Liver (tissue), 8 donors: ENCODE measurements at regions not wholly inside any gene's neighbourhood (a gene's known extent, or its start where the extent isn't known, plus 50 kb on each side); places are given as distances from the start of the nearest gene placed in this dataset.

Experiments used
- DNase-seq: peaks from one replicate; pipeline ENCODE4 v3.0.0-alpha.2; 2017; ENCODE audit warnings: low spot score
- H3K27ac ChIP-seq, 2 donors: one replicate each; pipeline ENCODE4 v1.7.0; 2013; ENCODE audit warnings: inconsistent platforms in 2 of 2, low read length in 2 of 2, control low read depth in 1 of 2, low read depth in 1 of 2, mild to moderate bottlenecking in 1 of 2
- H3K27me3 ChIP-seq, 4 donors: one replicate each; pipeline versions ENCODE4 v1.6.1 to v1.7.0; 2013; ENCODE audit warnings: low read length in 3 of 4, inconsistent platforms in 1 of 4, mild to moderate bottlenecking in 1 of 4, moderate library complexity in 1 of 4; ENCODE audit not compliant: control insufficient read depth in 4 of 4, insufficient read depth in 4 of 4
- H3K36me3 ChIP-seq, 4 donors: one replicate each; pipeline versions ENCODE4 v1.6.1 to v1.7.0; 2013; ENCODE audit warnings: low read length in 3 of 4, mild to moderate bottlenecking in 3 of 4, low read depth in 1 of 4, moderate library complexity in 1 of 4; ENCODE audit not compliant: control insufficient read depth in 4 of 4, insufficient read depth in 3 of 4
- H3K4me1 ChIP-seq, 4 donors: one replicate each; pipeline versions ENCODE4 v1.6.1 to v1.7.0; 2013; ENCODE audit warnings: low read length in 3 of 4, mild to moderate bottlenecking in 3 of 4, moderate library complexity in 1 of 4; ENCODE audit not compliant: control insufficient read depth in 4 of 4, insufficient read depth in 4 of 4
- H3K4me3 ChIP-seq, 3 donors: one replicate each; pipeline versions ENCODE4 v1.6.1 to v1.7.0; 2013; ENCODE audit warnings: low read length in 3 of 3, control low read depth in 1 of 3, low read depth in 1 of 3, mild to moderate bottlenecking in 1 of 3
- H3K9ac ChIP-seq, 2 donors: one replicate each; pipeline ENCODE4 v1.7.0; 2013; ENCODE audit warnings: low read length in 2 of 2, mild to moderate bottlenecking in 2 of 2, moderate library complexity in 2 of 2, control low read depth in 1 of 2, low read depth in 1 of 2
- H3K9me3 ChIP-seq, 4 donors: one replicate each; pipeline versions ENCODE4 v1.6.1 to v1.7.0; 2013; ENCODE audit warnings: low read length in 3 of 4; ENCODE audit not compliant: control insufficient read depth in 4 of 4
- ATF3 ChIP-seq: IDR thresholded peaks from 2 replicates; pipeline ENCODE4 v1.6.1; 2016; ENCODE audit warnings: antibody characterized with exemption
- EGR1 ChIP-seq, 2 donors: IDR thresholded peaks; 2 replicates each; pipeline ENCODE4 v1.6.1; 2016 to 2018; ENCODE audit warnings: antibody characterized with exemption in 2 of 2, low read depth in 2 of 2
- FOXA1 ChIP-seq: IDR thresholded peaks from 2 replicates; pipeline ENCODE4 v1.6.1; 2016; ENCODE audit warnings: antibody characterized with exemption
- FOXA2 ChIP-seq: IDR thresholded peaks from 2 replicates; pipeline ENCODE4 v1.6.1; 2016; ENCODE audit warnings: antibody characterized with exemption
- GABPA ChIP-seq, 2 donors: IDR thresholded peaks in 1 of 2; conservative IDR thresholded peaks in 1 of 2; 2 replicates each; pipeline ENCODE4 v1.6.1; 2016; ENCODE audit warnings: antibody characterized with exemption in 2 of 2, mild to moderate bottlenecking in 1 of 2, moderate library complexity in 1 of 2
- HNF4A ChIP-seq, 2 donors: conservative IDR thresholded peaks; 2 replicates each; pipeline ENCODE4 v1.6.1; 2016; ENCODE audit warnings: antibody characterized with exemption in 2 of 2, mild to moderate bottlenecking in 2 of 2
- HNF4G ChIP-seq: IDR thresholded peaks from 2 replicates; pipeline ENCODE4 v1.6.1; 2016; ENCODE audit warnings: antibody characterized with exemption
- JUND ChIP-seq, 2 donors: IDR thresholded peaks; 2 replicates each; pipeline ENCODE4 v1.6.1; 2016; ENCODE audit warnings: antibody characterized with exemption in 2 of 2
- MAX ChIP-seq: IDR thresholded peaks from 2 replicates; pipeline ENCODE4 v1.6.1; 2016; ENCODE audit warnings: antibody characterized with exemption
- NR2F2 ChIP-seq: IDR thresholded peaks from 2 replicates; pipeline ENCODE4 v1.6.1; 2016; ENCODE audit warnings: antibody characterized with exemption
- RAD21 ChIP-seq, 2 donors: IDR thresholded peaks; 2 replicates each; pipeline ENCODE4 v1.6.1; 2016; ENCODE audit warnings: antibody characterized with exemption in 2 of 2, mild to moderate bottlenecking in 2 of 2
- REST ChIP-seq: IDR thresholded peaks from 2 replicates; pipeline ENCODE4 v1.6.1; 2016; ENCODE audit warnings: antibody characterized with exemption, mild to moderate bottlenecking
- RXRA ChIP-seq, 2 donors: IDR thresholded peaks; 2 replicates each; pipeline ENCODE4 v1.6.1; 2017 to 2018; ENCODE audit warnings: antibody characterized with exemption in 2 of 2, mild to moderate bottlenecking in 1 of 2
- SP1 ChIP-seq: IDR thresholded peaks from 2 replicates; pipeline ENCODE4 v1.6.1; 2018; ENCODE audit warnings: antibody characterized with exemption, mild to moderate bottlenecking
- TAF1 ChIP-seq: conservative IDR thresholded peaks from 2 replicates; pipeline ENCODE4 v1.6.1; 2016; ENCODE audit warnings: antibody characterized with exemption, mild to moderate bottlenecking
- YY1 ChIP-seq: IDR thresholded peaks from 2 replicates; pipeline ENCODE4 v1.6.1; 2016; ENCODE audit warnings: antibody characterized with exemption, mild to moderate bottlenecking
- ZBTB33 ChIP-seq: IDR thresholded peaks from 2 replicates; pipeline ENCODE4 v1.6.1; 2016; ENCODE audit warnings: antibody characterized with exemption
- WGBS: extraction: QIAGEN DNeasy Blood & Tissue Kit; methylation state at CpG from one replicate; pipeline ENCODE4 v1.1.7; 2013; 5-methylcytosine and 5-hydroxymethylcytosine counted together
- TF ChIP-seq, protein P1 (sequence below): fragments of 150-350 bp; IDR thresholded peaks from 2 replicates; pipeline ENCODE4 v1.5.1; 2017; ENCODE audit warnings: improper control_type of control experiment, low read depth, low read length; ENCODE audit not compliant: missing input control
- donor health status: healthy.
- donor health status: healthy.
- donor health status: healthy.
- donor health status: healthy.
- donor health status: healthy.

- DNase-seq = no peak
- no peak overlapping the region for H3K27ac ChIP-seq
- H3K36me3 ChIP-seq = no peaks in the 10 kb centered on the region
- TF ChIP-seq REST (no peak), RXRA (IDR thresholded peaks at IDR 0.05) (no peak), EGR1 (IDR thresholded peaks at IDR 0.05; ENCODE audit: low read depth in 2 of 2) (no peak), FOXA2 (no peak), SP1 (no peak), GABPA (IDR thresholded peaks at IDR 0.05 in 1 of 2, conservative IDR thresholded peaks at IDR 0.05 in 1 of 2) (no peak), ATF3 (no peak), ZBTB33 (no peak), HNF4A (conservative IDR thresholded peaks at IDR 0.05) (no peak), HNF4G (no peak), TAF1 (no peak), YY1 (no peak), FOXA1 (no peak), RAD21 (IDR thresholded peaks at IDR 0.05) (no peak), MAX (no peak), NR2F2 (no peak), JUND (IDR thresholded peaks at IDR 0.05) (no peak)
- TF ChIP-seq, protein P1, sequence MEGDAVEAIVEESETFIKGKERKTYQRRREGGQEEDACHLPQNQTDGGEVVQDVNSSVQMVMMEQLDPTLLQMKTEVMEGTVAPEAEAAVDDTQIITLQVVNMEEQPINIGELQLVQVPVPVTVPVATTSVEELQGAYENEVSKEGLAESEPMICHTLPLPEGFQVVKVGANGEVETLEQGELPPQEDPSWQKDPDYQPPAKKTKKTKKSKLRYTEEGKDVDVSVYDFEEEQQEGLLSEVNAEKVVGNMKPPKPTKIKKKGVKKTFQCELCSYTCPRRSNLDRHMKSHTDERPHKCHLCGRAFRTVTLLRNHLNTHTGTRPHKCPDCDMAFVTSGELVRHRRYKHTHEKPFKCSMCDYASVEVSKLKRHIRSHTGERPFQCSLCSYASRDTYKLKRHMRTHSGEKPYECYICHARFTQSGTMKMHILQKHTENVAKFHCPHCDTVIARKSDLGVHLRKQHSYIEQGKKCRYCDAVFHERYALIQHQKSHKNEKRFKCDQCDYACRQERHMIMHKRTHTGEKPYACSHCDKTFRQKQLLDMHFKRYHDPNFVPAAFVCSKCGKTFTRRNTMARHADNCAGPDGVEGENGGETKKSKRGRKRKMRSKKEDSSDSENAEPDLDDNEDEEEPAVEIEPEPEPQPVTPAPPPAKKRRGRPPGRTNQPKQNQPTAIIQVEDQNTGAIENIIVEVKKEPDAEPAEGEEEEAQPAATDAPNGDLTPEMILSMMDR = no peak
- H3K27me3 ChIP-seq = no peaks in the 10 kb centered on the region
- H3K4me3 ChIP-seq = no peak overlapping the region
- H3K9ac ChIP-seq = no peak overlapping the region
- no peaks in the 10 kb centered on the region for H3K4me1 ChIP-seq
- no peaks in the 10 kb centered on the region for H3K9me3 ChIP-seq
Observed at GRCh38 chr18:34549367-34549766, 160.7 kb upstream of the DTNA start.

DNA sequence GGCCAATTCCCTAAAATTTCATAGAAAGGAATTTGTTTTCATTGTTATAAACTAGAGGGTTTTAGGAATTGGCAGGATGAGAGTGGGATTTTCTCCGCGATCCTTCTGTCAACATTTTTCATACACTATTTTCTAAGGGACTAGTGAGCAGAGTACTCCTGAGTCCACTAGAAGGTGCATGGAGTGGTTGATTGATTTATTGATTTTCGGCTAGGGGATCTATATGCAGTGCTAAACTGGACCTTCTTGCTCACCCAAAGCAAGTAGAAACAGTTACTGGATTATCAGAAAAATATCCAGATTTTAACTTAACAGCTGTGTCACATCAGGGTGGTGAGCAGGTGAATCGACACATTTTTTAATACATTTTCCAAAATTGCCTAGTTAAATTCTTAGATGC is 159.9 kb upstream of the DTNA start:
- TF ChIP-seq RXRA (IDR thresholded peaks at IDR 0.05) (no peak), SP1 (no peak), JUND (IDR thresholded peaks at IDR 0.05) (no peak), NR2F2 (no peak), HNF4G (no peak), RAD21 (IDR thresholded peaks at IDR 0.05) (no peak), TAF1 (no peak)
- Histone ChIP-seq H3K4me3 (no peak overlapping the region), H3K27me3 (no peaks in the 10 kb centered on the region), H3K9me3 (no peaks in the 10 kb centered on the region), H3K9ac (no peak overlapping the region), H3K27ac (no peak overlapping the region), H3K4me1 (no peaks in the 10 kb centered on the region), H3K36me3 (no peaks in the 10 kb centered on the region)
- 70% methylated on average over 4 of the region's 4 CpGs for WGBS
- DNase-seq = no peak
